Mammary epithelial cell (primary cell): ENCODE measurements at regions not wholly inside any gene's neighbourhood (a gene's known extent, or its start where the extent isn't known, plus 50 kb on each side); places are given as distances from the start of the nearest gene placed in this dataset.

ENCODE experiments used
- CTCF ChIP-seq, 2 donors: IDR thresholded peaks in 1 of 2; conservative IDR thresholded peaks in 1 of 2; 2 replicates each; pipeline ENCODE4 v1.5.1; 2011 to 2012; ENCODE audit warnings: inconsistent platforms in 2 of 2, low read length in 2 of 2, mild to moderate bottlenecking in 2 of 2, control low read depth in 1 of 2, low read depth in 1 of 2; ENCODE audit not compliant: insufficient read depth in 1 of 2; ENCODE audit errors: extremely low read depth in 1 of 2
- EZH2 ChIP-seq: IDR thresholded peaks from 2 replicates; pipeline ENCODE4 v1.6.1; 2012; ENCODE audit warnings: low read length, inconsistent platforms, borderline replicate concordance

- no peak for TF ChIP-seq CTCF (conservative IDR thresholded peaks at IDR 0.05 in 1 of 2, IDR thresholded peaks at IDR 0.05 in 1 of 2; ENCODE audit: extremely low read depth in 1 of 2, insufficient read depth in 1 of 2, low read depth in 1 of 2, low read length in 2 of 2)
- TF ChIP-seq EZH2: no peak
These were observed 129.6 kb upstream of the SOX5 start for GRCh38 chr12:24079083-24079482.
